Adrenal gland (tissue), 9 donors: ENCODE measurements at regions not wholly inside any gene's neighbourhood (a gene's known extent, or its start where the extent isn't known, plus 50 kb on each side); places are given as distances from the start of the nearest gene placed in this dataset.
"Not testable (repeated sequence)": the region's sequence is repeated elsewhere in the genome, so short reads cannot be mapped to it uniquely, and the experiment has no call there.

Experiments
- DNase-seq, 7 donors: peaks; one replicate each; pipeline ENCODE4 v3.0.0-alpha.2; 2019 to 2020
- H3K27ac ChIP-seq, 5 donors: fragments of 200-600 bp; sonication (generic) in 4 of 5; 1 replicate in 3 of 5; 2 replicates in 2 of 5; pipeline versions ENCODE4 v1.5.1 to v1.8.0; 2016 to 2020; ENCODE audit warnings: mild to moderate bottlenecking in 1 of 5
- H3K27me3 ChIP-seq: fragments of 200-600 bp; 2 replicates; pipeline ENCODE4 v1.8.0; 2021
- H3K36me3 ChIP-seq, 2 donors: fragments of 200-600 bp; replicated peaks in 1 of 2; 1 replicate in 1 of 2; 2 replicates in 1 of 2; pipeline versions ENCODE4 v1.5.1 to v1.8.0; 2018 to 2022
- H3K4me1 ChIP-seq, 2 donors: fragments of 200-600 bp; replicated peaks in 1 of 2; 1 replicate in 1 of 2; 2 replicates in 1 of 2; pipeline versions ENCODE4 v1.5.1 to v1.8.0; 2018 to 2021
- H3K4me3 ChIP-seq, 4 donors: fragments of 200-600 bp; sonication (generic) in 3 of 4; one replicate each; pipeline ENCODE4 v1.5.1; 2016 to 2018
- H3K9me3 ChIP-seq, 3 donors: fragments of 200-600 bp; sonication (generic) in 1 of 3; replicated peaks in 1 of 3; 1 replicate in 2 of 3; 2 replicates in 1 of 3; pipeline versions ENCODE4 v1.5.1 to v1.8.0; 2016 to 2021
- POLR2A ChIP-seq, 2 donors: fragments of 450-650 bp; IDR thresholded peaks; one replicate each; pipeline ENCODE4 v1.6.1; 2017; ENCODE audit warnings: antibody characterized with exemption in 2 of 2, mild to moderate bottlenecking in 2 of 2, moderate library complexity in 1 of 2
- WGBS, 4 donors: extraction: QIAGEN DNeasy Blood & Tissue Kit in 2 of 4; methylation state at CpG; one replicate each; pipeline versions ENCODE4 v1.1.5 to v1.1.7; 2013 to 2017; 5-methylcytosine and 5-hydroxymethylcytosine counted together
- intact Hi-C, 2 donors: fragments of 100-400 bp; cut with DNase I; formaldehyde crosslinking; loops; one replicate each; pipeline versions ENCODE4 v1.14.1 to v1.15.0; 2022 to 2023
- TF ChIP-seq, protein P1 (sequence below), 6 experiments: fragments of 450-650 bp in 4 of 6; fragments of 200-600 bp in 2 of 6; sonication (generic) in 1 of 6; IDR thresholded peaks; 1 replicate in 5 of 6; 2 replicates in 1 of 6; pipeline versions ENCODE4 v1.5.1 to v1.8.0; 2016 to 2021; ENCODE audit warnings: antibody characterized with exemption in 6 of 6, mild to moderate bottlenecking in 2 of 6, moderate library complexity in 1 of 6
- donor health status: healthy with polysubstance abuse.
- donor health status: Bipolar disorder and iron deficiency.
- donor health status: DM: yes; HTN: yes; CAD: no.
- donor health status: DM: no; HTN: no; CAD: no.
- donor health status: DM: no; HTN: no; CAD: no.

DNA sequence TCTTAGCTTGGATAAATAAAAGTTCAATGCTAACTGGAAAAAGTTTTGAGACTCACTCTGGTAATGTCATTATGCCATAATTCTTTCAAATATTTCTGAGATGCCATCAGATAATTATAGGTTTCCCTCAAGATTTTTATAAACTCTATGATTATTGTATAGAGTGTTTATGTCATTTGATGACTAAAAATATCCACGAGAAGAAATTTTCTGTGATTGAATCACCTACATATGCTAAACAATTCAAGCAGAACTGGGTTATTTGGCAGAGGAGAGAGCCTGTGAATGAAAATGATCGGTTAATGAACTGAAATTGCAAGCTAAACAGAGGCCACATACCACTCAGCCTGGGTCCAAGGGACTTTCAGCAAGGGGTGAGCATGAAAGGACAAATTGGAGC lies 92.6 kb upstream of the TSC22D1 start:
- Histone ChIP-seq H3K27me3 (no peaks in the 10 kb centered on the region), H3K4me3 (no peak overlapping the region), H3K4me1 (peaks cover 0 to 6% of the 10 kb centered on the region in 2 donors), H3K36me3 (no peaks in the 10 kb centered on the region), H3K27ac (no peak overlapping the region), H3K9me3 (no peaks in the 10 kb centered on the region)
- WGBS, 4 donors: 72 to 85% (median 78%) methylated on average over 2 of the region's 2 CpGs
- no peak for DNase-seq
- TF ChIP-seq, protein P1, sequence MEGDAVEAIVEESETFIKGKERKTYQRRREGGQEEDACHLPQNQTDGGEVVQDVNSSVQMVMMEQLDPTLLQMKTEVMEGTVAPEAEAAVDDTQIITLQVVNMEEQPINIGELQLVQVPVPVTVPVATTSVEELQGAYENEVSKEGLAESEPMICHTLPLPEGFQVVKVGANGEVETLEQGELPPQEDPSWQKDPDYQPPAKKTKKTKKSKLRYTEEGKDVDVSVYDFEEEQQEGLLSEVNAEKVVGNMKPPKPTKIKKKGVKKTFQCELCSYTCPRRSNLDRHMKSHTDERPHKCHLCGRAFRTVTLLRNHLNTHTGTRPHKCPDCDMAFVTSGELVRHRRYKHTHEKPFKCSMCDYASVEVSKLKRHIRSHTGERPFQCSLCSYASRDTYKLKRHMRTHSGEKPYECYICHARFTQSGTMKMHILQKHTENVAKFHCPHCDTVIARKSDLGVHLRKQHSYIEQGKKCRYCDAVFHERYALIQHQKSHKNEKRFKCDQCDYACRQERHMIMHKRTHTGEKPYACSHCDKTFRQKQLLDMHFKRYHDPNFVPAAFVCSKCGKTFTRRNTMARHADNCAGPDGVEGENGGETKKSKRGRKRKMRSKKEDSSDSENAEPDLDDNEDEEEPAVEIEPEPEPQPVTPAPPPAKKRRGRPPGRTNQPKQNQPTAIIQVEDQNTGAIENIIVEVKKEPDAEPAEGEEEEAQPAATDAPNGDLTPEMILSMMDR (IDR thresholded peaks at IDR 0.05): no peak
- no peak for TF ChIP-seq POLR2A (IDR thresholded peaks at IDR 0.05)
- intact Hi-C loops: no loop called here

DNA sequence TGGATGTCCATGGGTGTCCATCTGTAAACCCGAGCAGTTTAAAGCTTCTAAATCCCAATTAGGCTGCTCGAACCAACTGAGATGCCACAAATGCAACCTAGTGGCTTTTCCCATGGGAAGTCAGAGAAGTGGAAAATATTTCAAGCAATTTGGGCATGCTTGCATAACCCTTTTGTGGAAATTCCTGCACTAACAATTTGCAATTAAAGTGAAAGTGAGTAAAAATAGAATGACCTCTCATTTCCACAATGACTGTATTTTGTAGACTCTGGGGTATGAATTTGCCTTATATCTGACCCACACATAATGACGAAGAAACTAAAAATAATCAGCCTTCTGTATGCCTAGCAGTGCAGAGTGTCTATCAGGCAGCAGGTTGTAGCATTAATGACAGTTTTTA lies 91.8 kb upstream of the TSC22D1 start:
- 55 to 61% (median 59%) methylated on average over 3 of the region's 3 CpGs for WGBS, 4 donors
- H3K4me1 ChIP-seq: peaks cover 0 to 6% of the 10 kb centered on the region in 2 donors
- H3K27ac ChIP-seq: peak overlapping the region in 2 of 5 donors; percentile 11 to 19
- H3K36me3 ChIP-seq: no peaks in the 10 kb centered on the region
- H3K9me3 ChIP-seq: no peaks in the 10 kb centered on the region
- no peaks in the 10 kb centered on the region for H3K27me3 ChIP-seq
- no peak for DNase-seq
- TF ChIP-seq, protein P1 (IDR thresholded peaks at IDR 0.05): no peak
- TF ChIP-seq POLR2A (IDR thresholded peaks at IDR 0.05): no peak
- no peak overlapping the region for H3K4me3 ChIP-seq
- intact Hi-C loops: no loop called here

DNA sequence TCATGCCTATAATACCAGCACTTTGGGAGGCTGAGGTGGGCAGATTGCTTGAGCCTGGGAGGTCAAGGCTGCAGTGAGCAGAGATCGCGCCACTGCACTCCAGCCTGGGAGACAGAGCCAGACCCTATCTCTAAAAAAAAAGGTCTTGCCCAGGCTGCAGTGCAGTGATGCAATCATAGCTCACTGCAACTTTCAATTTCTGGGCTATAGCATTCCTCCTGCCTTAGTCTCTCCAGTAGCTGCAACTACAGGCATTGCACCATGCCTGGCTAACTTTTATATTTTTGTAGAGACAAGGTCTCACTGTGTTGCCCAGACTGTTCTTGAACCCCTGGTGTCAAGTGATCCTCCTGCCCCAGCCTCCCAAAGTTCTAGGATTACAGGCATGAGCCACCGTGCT lies 90.4 kb upstream of the TSC22D1 start:
- H3K27me3 ChIP-seq, intact Hi-C loops, DNase-seq, H3K4me1 ChIP-seq, H3K27ac ChIP-seq, H3K4me3 ChIP-seq, H3K36me3 ChIP-seq, H3K9me3 ChIP-seq: not testable (repeated sequence)
- 54 to 71% (median 66%) methylated on average over 3 of the region's 3 CpGs for WGBS, 4 donors

DNA sequence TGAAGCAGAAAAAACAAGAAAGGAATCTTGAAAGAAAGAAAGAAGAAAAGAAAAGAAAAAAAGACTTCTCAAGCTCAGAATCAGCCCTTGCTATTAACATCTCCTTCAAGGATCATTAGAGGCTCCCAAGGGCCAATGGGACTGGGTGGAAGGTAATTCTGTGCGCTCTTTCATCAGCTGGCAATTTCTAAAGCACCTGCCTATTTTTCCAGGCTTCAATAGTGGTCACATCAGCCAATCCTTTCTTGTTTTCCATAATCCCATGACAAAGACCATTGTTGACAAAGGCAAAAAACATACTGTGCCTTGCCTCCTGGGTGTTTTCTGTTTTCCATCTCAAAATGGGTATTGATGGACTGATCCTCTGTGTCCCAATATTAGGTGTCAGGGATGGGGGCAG lies 88.2 kb upstream of the TSC22D1 start:
- TF ChIP-seq, protein P1 (IDR thresholded peaks at IDR 0.05): no peak
- TF ChIP-seq POLR2A (IDR thresholded peaks at IDR 0.05): no peak
- Histone ChIP-seq H3K4me1 (peaks cover 0 to 6% of the 10 kb centered on the region in 2 donors), H3K27ac (no peak overlapping the region), H3K27me3 (no peaks in the 10 kb centered on the region), H3K36me3 (no peaks in the 10 kb centered on the region), H3K9me3 (no peaks in the 10 kb centered on the region), H3K4me3 (no peak overlapping the region)
- intact Hi-C loops: no loop called here
- WGBS, 4 donors: 89 to 95% (median 90%) methylated on average over 1 of the region's 1 CpG
- no peak for DNase-seq

DNA sequence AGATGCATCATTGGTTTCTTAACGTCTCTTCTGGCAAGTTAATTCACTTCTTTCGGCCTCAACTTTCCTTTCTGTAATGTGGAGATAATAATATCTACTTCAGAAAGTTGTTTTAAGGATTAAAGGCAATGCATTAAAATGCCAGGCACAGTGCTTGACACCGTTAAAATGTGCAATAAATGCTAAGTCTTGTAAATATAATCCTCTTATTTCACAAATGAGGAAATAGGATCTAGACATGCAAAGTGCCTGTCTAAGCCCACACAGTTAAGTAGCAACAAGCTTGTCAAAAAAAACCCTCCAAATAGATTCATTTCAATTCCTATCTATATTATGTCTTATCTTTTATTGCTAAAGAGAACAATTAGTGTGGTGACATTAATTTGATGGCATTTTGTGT lies 86.4 kb upstream of the TSC22D1 start:
- no peaks in the 10 kb centered on the region for H3K4me1 ChIP-seq
- no peak overlapping the region for H3K4me3 ChIP-seq
- 81 to 90% (median 84%) methylated on average over 3 of the region's 3 CpGs for WGBS, 4 donors
- no peak overlapping the region for H3K27ac ChIP-seq
- H3K27me3 ChIP-seq: no peaks in the 10 kb centered on the region
- intact Hi-C loops: no loop called here
- no peaks in the 10 kb centered on the region for H3K9me3 ChIP-seq
- no peak for TF ChIP-seq POLR2A (IDR thresholded peaks at IDR 0.05)
- DNase-seq: no peak
- H3K36me3 ChIP-seq: no peaks in the 10 kb centered on the region
